Neural progenitor cell (in vitro differentiated cells): ENCODE measurements at regions not wholly inside any gene's neighbourhood (a gene's known extent, or its start where the extent isn't known, plus 50 kb on each side); places are given as distances from the start of the nearest gene placed in this dataset.

Experiments
- DNase-seq: peaks from one replicate; pipeline ENCODE4 v3.0.0-alpha.2; 2016; ENCODE audit warnings: low spot score
- H2AFZ ChIP-seq: fragments of 200-600 bp; sonication (generic); replicated peaks from 2 replicates; pipeline ENCODE4 v1.6.1; 2016; ENCODE audit warnings: antibody characterized with exemption
- H3F3A ChIP-seq: fragments of 200-600 bp; sonication (generic); 2 replicates; pipeline ENCODE4 v1.6.1; 2016; ENCODE audit warnings: antibody characterized with exemption, low read depth
- H3K27ac ChIP-seq: fragments of 200-600 bp; sonication (generic); 2 replicates; pipeline ENCODE4 v1.5.1; 2016; ENCODE audit warnings: mild to moderate bottlenecking
- H3K27me3 ChIP-seq: fragments of 200-600 bp; sonication (generic); 2 replicates; pipeline ENCODE4 v1.6.1; 2016; ENCODE audit warnings: mild to moderate bottlenecking, moderate library complexity
- H3K36me3 ChIP-seq: fragments of 200-600 bp; sonication (generic); 2 replicates; pipeline ENCODE4 v1.5.1; 2016
- H3K4me1 ChIP-seq: fragments of 200-600 bp; sonication (generic); 2 replicates; pipeline ENCODE4 v1.6.1; 2016; ENCODE audit warnings: mixed run types
- H3K4me2 ChIP-seq: fragments of 200-600 bp; sonication (generic); 2 replicates; pipeline ENCODE4 v1.6.1; 2016
- H3K4me3 ChIP-seq: fragments of 200-600 bp; sonication (generic); 2 replicates; pipeline ENCODE4 v1.5.1; 2016
- H3K79me2 ChIP-seq: fragments of 200-600 bp; sonication (generic); 2 replicates; pipeline ENCODE4 v1.6.1; 2016; ENCODE audit warnings: low read depth
- H3K9ac ChIP-seq: fragments of 200-600 bp; sonication (generic); 2 replicates; pipeline ENCODE4 v1.6.1; 2016
- H3K9me3 ChIP-seq: fragments of 200-600 bp; sonication (generic); 2 replicates; pipeline ENCODE4 v1.5.1; 2016; ENCODE audit warnings: low read depth
- H4K20me1 ChIP-seq: fragments of 200-600 bp; sonication (generic); 2 replicates; pipeline ENCODE4 v1.6.1; 2016; ENCODE audit warnings: low read depth
- H3K27ac Mint-ChIP-seq: 3 replicates; pipeline ENCODE4 v1.8.0; 2021; ENCODE audit warnings: mixed read lengths
- H3K27me3 Mint-ChIP-seq: 2 replicates; pipeline ENCODE4 v1.8.0; 2022; ENCODE audit warnings: low read depth, mild to moderate bottlenecking, inconsistent platforms, moderate library complexity, mixed read lengths; ENCODE audit not compliant: insufficient read depth
- H3K36me3 Mint-ChIP-seq: 3 replicates; pipeline ENCODE4 v1.8.0; 2021; ENCODE audit warnings: mixed read lengths
- H3K4me1 Mint-ChIP-seq: 3 replicates; pipeline ENCODE4 v1.8.0; 2021; ENCODE audit warnings: mixed read lengths
- H3K4me3 Mint-ChIP-seq: 3 replicates; pipeline ENCODE4 v1.8.0; 2021; ENCODE audit warnings: mild to moderate bottlenecking, moderate library complexity, mixed read lengths
- H3K9me3 Mint-ChIP-seq: 3 replicates; pipeline ENCODE4 v1.8.0; 2020; ENCODE audit warnings: mixed read lengths
- CTCF ChIP-seq: fragments of 200-600 bp; sonication (generic); IDR thresholded peaks from 2 replicates; pipeline ENCODE4 v1.5.1; 2017; ENCODE audit warnings: antibody characterized with exemption, mild to moderate bottlenecking
- EZH2 ChIP-seq: fragments of 200-600 bp; sonication (generic); IDR thresholded peaks from 2 replicates; pipeline ENCODE4 v1.6.1; 2017; ENCODE audit warnings: antibody characterized with exemption, mild to moderate bottlenecking, moderate library complexity
- EZH2phosphoT487 ChIP-seq: fragments of 200-600 bp; sonication (generic); IDR thresholded peaks from 2 replicates; pipeline ENCODE4 v1.6.1; 2017; ENCODE audit warnings: antibody characterized with exemption

DNA sequence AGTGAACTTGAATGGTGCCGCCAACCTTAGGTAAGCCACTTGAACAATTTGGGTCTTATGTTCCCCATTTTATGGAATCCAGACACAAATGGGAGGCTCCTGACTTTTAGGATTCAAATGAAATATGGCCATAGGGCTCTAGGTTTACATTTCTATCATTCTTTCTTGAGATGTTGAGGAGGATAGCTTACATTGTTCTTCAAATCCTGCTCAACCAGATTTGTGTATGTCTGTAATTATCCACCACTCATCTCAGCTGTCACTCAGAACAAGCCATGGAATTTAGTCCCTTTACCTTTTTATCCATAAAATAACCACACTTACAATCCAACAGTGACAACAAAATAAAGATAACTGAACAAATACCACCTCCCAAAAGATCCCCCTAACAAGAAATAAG is 682.9 kb upstream of the PTBP2 start:
- H3K27ac Mint-ChIP-seq = no peak overlapping the region
- Histone ChIP-seq H3K27ac (no peak overlapping the region), H3K4me1 (no peaks in the 10 kb centered on the region), H2AFZ (no peak overlapping the region), H3K79me2 (no peaks in the 10 kb centered on the region), H3K9me3 (no peaks in the 10 kb centered on the region), H3K27me3 (no peaks in the 10 kb centered on the region), H3K4me3 (no peak overlapping the region), H3K4me2 (no peak overlapping the region), H3F3A (no peaks in the 10 kb centered on the region), H3K36me3 (no peaks in the 10 kb centered on the region), H3K9ac (no peak overlapping the region), H4K20me1 (no peaks in the 10 kb centered on the region)
- H3K27me3 Mint-ChIP-seq = no peaks in the 10 kb centered on the region
- DNase-seq = no peak
- H3K4me3 Mint-ChIP-seq = no peak overlapping the region
- no peak for TF ChIP-seq CTCF
- TF ChIP-seq EZH2 = no peak
- TF ChIP-seq EZH2phosphoT487 = no peak
- H3K36me3 Mint-ChIP-seq = no peaks in the 10 kb centered on the region
- H3K4me1 Mint-ChIP-seq = no peaks in the 10 kb centered on the region
- no peaks in the 10 kb centered on the region for H3K9me3 Mint-ChIP-seq

DNA sequence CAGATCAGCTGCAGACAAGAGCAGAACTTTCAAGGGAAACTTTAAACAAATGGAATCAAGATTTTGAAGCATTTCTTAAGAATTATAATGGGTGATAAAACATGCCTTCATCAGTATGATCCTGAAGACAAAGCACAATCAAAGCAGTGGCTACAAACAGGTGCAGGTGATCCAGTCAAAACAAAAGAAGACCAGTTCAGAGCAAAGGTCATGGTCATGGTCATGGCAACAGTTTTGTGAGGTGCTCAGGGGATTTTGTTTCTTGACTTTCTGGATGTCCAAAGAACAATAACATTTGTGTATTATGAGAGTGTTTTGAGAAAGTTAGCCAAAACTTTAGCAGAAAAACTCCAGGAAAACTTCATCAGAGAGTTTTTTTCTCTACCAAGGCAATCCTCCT is 681.7 kb upstream of the PTBP2 start:
- no peak for DNase-seq
- Histone ChIP-seq H3K9ac (no peak overlapping the region), H3K4me2 (no peak overlapping the region), H3F3A (no peaks in the 10 kb centered on the region), H4K20me1 (no peaks in the 10 kb centered on the region), H3K27ac (no peak overlapping the region), H2AFZ (no peak overlapping the region), H3K27me3 (no peaks in the 10 kb centered on the region), H3K9me3 (no peaks in the 10 kb centered on the region), H3K4me3 (no peak overlapping the region), H3K79me2 (no peaks in the 10 kb centered on the region), H3K4me1 (no peaks in the 10 kb centered on the region), H3K36me3 (no peaks in the 10 kb centered on the region)
- Mint-ChIP-seq H3K27me3 (no peaks in the 10 kb centered on the region), H3K9me3 (no peaks in the 10 kb centered on the region), H3K4me3 (no peak overlapping the region), H3K4me1 (peaks cover under 1% of the 10 kb centered on the region), H3K27ac (no peak overlapping the region), H3K36me3 (no peaks in the 10 kb centered on the region)
- no peak for TF ChIP-seq CTCF
- no peak for TF ChIP-seq EZH2
- no peak for TF ChIP-seq EZH2phosphoT487

DNA sequence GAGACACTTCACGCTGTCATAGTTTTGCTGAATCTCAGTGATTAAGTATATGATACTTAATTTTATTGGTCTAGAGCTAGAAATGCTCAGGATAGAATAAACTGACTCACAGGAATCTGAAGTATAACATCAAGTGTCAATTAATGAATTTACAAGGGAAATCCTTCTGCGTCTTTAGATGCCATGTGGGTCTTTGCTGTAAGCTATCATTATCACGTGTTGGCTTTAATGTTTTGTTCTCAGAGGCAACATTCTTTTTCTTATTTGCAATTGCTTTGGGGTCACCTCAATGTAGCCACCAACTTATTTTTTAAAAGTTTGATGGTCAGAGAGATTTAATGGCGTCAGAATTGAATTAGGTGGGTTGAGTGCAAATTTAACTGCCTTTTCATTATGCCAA is 680.1 kb upstream of the PTBP2 start:
- H3K9me3 Mint-ChIP-seq = no peaks in the 10 kb centered on the region
- H4K20me1 ChIP-seq = no peaks in the 10 kb centered on the region
- no peaks in the 10 kb centered on the region for H3K79me2 ChIP-seq
- H3K27ac Mint-ChIP-seq = no peak overlapping the region
- H3K36me3 ChIP-seq = no peaks in the 10 kb centered on the region
- H3K4me2 ChIP-seq = no peak overlapping the region
- no peaks in the 10 kb centered on the region for H3K36me3 Mint-ChIP-seq
- no peaks in the 10 kb centered on the region for H3K9me3 ChIP-seq
- no peak overlapping the region for H3K4me3 Mint-ChIP-seq
- no peaks in the 10 kb centered on the region for H3K4me1 ChIP-seq
- no peak overlapping the region for H2AFZ ChIP-seq
- H3K4me1 Mint-ChIP-seq = peaks cover 4% of the 10 kb centered on the region
- H3K9ac ChIP-seq = no peak overlapping the region
- no peak for TF ChIP-seq EZH2
- no peak for TF ChIP-seq CTCF
- no peak for TF ChIP-seq EZH2phosphoT487
- no peak overlapping the region for H3K4me3 ChIP-seq
- H3F3A ChIP-seq = no peaks in the 10 kb centered on the region
- no peaks in the 10 kb centered on the region for H3K27me3 Mint-ChIP-seq
- H3K27me3 ChIP-seq = no peaks in the 10 kb centered on the region
- no peak overlapping the region for H3K27ac ChIP-seq
- no peak for DNase-seq
